ENCODE measurements at regions not wholly inside any gene's neighbourhood (a gene's known extent, or its start where the extent isn't known, plus 50 kb on each side); places are given as distances from the start of the nearest gene placed in this dataset.

GRCh38 chr10:47082055-47082784, 171.0 kb downstream of the PTPN20 start:
- H3K4me1 Mint-ChIP-seq, result peaks cover 7% of the 10 kb centered on the region
- no peaks in the 10 kb centered on the region for H3K36me3 Mint-ChIP-seq (ENCODE audit: insufficient read depth)
- no peaks in the 10 kb centered on the region for H3K27me3 Mint-ChIP-seq
- H3K9me3 Mint-ChIP-seq, result no peaks in the 10 kb centered on the region
- no peak overlapping the region for H3K4me3 Mint-ChIP-seq
- DNase-seq (ENCODE audit: low spot score in 2 of 2) (no peak), ATAC-seq (replicated peaks; ENCODE audit: extremely low read depth, poor library complexity, severe bottlenecking) (no peak)
- no peak overlapping the region for H3K27ac Mint-ChIP-seq (ENCODE audit: low read depth)

- Mint-ChIP-seq H3K27ac (ENCODE audit: low read depth) (no peak overlapping the region), H3K4me1 (no peaks in the 10 kb centered on the region), H3K9me3 (no peaks in the 10 kb centered on the region), H3K4me3 (no peak overlapping the region), H3K27me3 (no peaks in the 10 kb centered on the region), H3K36me3 (ENCODE audit: insufficient read depth) (no peaks in the 10 kb centered on the region)
- ATAC-seq (replicated peaks; ENCODE audit: extremely low read depth, poor library complexity, severe bottlenecking), result no peak
- no peak for DNase-seq (ENCODE audit: low spot score in 2 of 2)
Measured at GRCh38 chr10:47087667-47088066, 176.4 kb downstream of the PTPN20 start.

- no peak for DNase-seq (ENCODE audit: low spot score in 2 of 2)
- Mint-ChIP-seq H3K4me3 (no peak overlapping the region), H3K27ac (ENCODE audit: low read depth) (no peak overlapping the region), H3K9me3 (no peaks in the 10 kb centered on the region), H3K36me3 (ENCODE audit: insufficient read depth) (no peaks in the 10 kb centered on the region), H3K4me1 (no peaks in the 10 kb centered on the region), H3K27me3 (no peaks in the 10 kb centered on the region)
- no peak for ATAC-seq (replicated peaks; ENCODE audit: extremely low read depth, poor library complexity, severe bottlenecking)
Measured at GRCh38 chr10:47088656-47089354, 177.6 kb downstream of the PTPN20 start.

DNA sequence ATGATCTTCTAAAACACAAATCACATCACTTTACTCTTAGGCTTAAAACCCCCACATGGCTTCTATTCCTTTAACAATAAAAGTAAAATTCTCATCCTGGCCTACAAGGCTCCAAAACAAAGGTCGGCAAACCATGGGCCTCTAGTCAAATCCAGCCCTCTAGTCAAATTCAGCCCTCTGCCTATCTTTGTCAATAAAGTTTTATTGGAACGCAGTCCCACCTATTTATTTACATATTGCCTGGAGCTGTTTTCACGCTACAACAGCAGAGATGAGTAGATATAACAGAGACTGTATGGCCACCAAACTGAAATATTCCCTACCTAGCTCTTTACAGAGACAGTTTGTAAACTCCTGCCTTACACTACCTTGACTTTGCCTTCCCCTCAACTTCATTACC, 178.8 kb downstream of the PTPN20 start:
- DNase-seq (ENCODE audit: low spot score in 2 of 2), result no peak
- no peak for ATAC-seq (replicated peaks; ENCODE audit: extremely low read depth, poor library complexity, severe bottlenecking)
- no peak overlapping the region for H3K27ac Mint-ChIP-seq (ENCODE audit: low read depth)
- no peaks in the 10 kb centered on the region for H3K4me1 Mint-ChIP-seq
- peaks cover under 1% of the 10 kb centered on the region for H3K27me3 Mint-ChIP-seq
- H3K9me3 Mint-ChIP-seq, result no peaks in the 10 kb centered on the region
- H3K4me3 Mint-ChIP-seq, result no peak overlapping the region
- H3K36me3 Mint-ChIP-seq (ENCODE audit: insufficient read depth), result no peaks in the 10 kb centered on the region

GRCh38 chr10:47090903-47091302, 179.7 kb downstream of the PTPN20 start:
- Mint-ChIP-seq H3K36me3 (ENCODE audit: insufficient read depth) (no peaks in the 10 kb centered on the region), H3K9me3 (no peaks in the 10 kb centered on the region), H3K27me3 (peaks cover 8% of the 10 kb centered on the region), H3K4me1 (no peaks in the 10 kb centered on the region), H3K4me3 (no peak overlapping the region), H3K27ac (ENCODE audit: low read depth) (no peak overlapping the region)
- DNase-seq (ENCODE audit: low spot score in 2 of 2), result no peak
- ATAC-seq (replicated peaks; ENCODE audit: extremely low read depth, poor library complexity, severe bottlenecking), result no peak

DNA sequence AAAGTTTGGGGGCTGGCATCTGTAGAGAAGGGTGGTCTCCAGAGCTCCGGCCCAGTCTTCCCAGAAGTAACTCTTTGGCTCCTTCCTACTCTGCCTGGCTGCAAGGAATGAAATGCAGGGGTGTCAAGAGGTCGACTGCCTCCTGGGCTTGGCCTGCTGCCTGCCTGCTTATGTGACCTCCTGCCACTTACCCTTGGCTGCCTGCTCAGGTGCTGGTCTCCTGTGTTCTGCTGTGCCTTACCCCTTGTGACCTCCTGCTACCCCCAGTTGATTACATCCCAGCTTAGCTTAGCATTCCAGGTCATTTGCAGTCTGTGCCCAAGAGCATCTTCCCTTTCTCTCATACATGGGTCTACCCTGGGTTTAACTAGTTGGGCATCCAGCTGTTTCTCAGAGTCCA, 180.2 kb downstream of the PTPN20 start:
- H3K9me3 Mint-ChIP-seq, result no peaks in the 10 kb centered on the region
- no peak for ATAC-seq (replicated peaks; ENCODE audit: extremely low read depth, poor library complexity, severe bottlenecking)
- no peaks in the 10 kb centered on the region for H3K36me3 Mint-ChIP-seq (ENCODE audit: insufficient read depth)
- H3K27me3 Mint-ChIP-seq, result peaks cover 8% of the 10 kb centered on the region
- no peak for DNase-seq (ENCODE audit: low spot score in 2 of 2)
- no peaks in the 10 kb centered on the region for H3K4me1 Mint-ChIP-seq
- no peak overlapping the region for H3K27ac Mint-ChIP-seq (ENCODE audit: low read depth)
- no peak overlapping the region for H3K4me3 Mint-ChIP-seq

DNA sequence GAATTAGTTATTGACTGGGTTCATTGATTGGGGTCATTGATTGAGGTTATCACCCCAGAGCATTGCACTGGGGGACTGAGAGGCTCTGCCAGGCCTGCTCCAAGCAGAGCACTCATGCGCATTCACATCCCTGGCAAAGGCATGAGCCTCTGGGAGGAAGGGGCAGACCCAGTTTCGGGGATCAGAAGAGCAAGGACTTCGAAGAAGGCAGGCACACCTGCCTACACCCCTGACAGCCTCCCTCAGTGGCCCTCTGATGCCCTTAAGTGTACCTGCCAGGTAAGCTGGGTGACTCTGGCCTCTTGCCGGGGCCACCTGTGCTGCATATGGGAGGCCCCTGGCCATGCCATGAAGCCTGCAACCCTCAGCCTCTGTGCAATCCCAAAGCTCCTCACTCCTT, 181.1 kb downstream of the PTPN20 start:
- DNase-seq (ENCODE audit: low spot score in 2 of 2), result no peak
- Mint-ChIP-seq H3K9me3 (no peaks in the 10 kb centered on the region), H3K27ac (ENCODE audit: low read depth) (no peak overlapping the region)

DNA sequence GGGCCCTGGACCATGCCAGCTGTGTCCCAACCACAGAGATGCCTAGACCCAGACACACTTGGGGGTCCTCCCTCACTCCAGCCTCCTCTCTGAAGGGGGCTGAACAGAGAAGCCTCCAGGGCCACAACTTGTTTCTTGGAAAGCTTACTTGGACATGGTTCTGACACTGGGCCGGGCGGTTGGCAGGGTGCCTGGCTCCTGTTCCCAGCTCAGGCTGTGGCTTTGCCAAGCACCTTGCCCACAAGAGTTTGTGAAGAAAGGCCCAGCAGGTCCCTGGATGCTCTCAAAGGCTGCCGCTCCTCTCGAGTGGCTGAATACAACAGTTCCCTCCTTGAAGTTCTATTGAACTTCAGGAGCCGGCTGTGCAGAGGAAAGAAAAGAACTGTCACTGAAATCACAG, 181.6 kb downstream of the PTPN20 start:
- H3K27me3 Mint-ChIP-seq, result peaks cover 8% of the 10 kb centered on the region
- H3K9me3 Mint-ChIP-seq, result no peaks in the 10 kb centered on the region
- H3K4me1 Mint-ChIP-seq, result no peaks in the 10 kb centered on the region
- ATAC-seq (replicated peaks; ENCODE audit: extremely low read depth, poor library complexity, severe bottlenecking), result no peak
- DNase-seq (ENCODE audit: low spot score in 2 of 2), result no peak
- no peak overlapping the region for H3K27ac Mint-ChIP-seq (ENCODE audit: low read depth)
- no peaks in the 10 kb centered on the region for H3K36me3 Mint-ChIP-seq (ENCODE audit: insufficient read depth)
- H3K4me3 Mint-ChIP-seq, result no peak overlapping the region

More for the DNA sequence above, 181.1 kb downstream of the PTPN20 start:
- Mint-ChIP-seq H3K4me1 (no peaks in the 10 kb centered on the region), H3K27me3 (peaks cover 8% of the 10 kb centered on the region), H3K4me3 (no peak overlapping the region), H3K36me3 (ENCODE audit: insufficient read depth) (no peaks in the 10 kb centered on the region)
- ATAC-seq (replicated peaks; ENCODE audit: extremely low read depth, poor library complexity, severe bottlenecking), result no peak

DNA sequence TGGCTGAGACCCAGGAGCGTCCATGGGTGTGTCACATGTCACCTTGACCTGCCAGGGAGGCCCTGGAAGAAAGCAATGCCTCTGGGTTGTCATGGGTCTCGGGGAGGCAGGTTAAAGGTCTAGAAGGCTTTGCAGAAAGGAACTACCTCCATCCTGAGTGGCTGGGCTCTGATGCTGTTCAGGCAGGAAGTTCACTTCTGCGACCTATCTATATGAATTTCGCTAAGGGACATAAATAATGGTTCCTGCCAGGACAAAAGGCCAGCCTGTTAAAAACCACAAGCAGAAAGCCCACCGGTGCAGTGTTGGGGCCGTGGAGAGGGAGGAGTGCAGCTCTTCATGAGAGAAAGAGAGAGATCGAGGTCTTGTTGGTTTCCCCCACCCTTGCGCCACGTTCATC, 182.9 kb downstream of the PTPN20 start:
- ATAC-seq (replicated peaks; ENCODE audit: extremely low read depth, poor library complexity, severe bottlenecking) (no peak), DNase-seq (ENCODE audit: low spot score in 2 of 2) (no peak)
- Mint-ChIP-seq H3K9me3 (no peaks in the 10 kb centered on the region), H3K36me3 (ENCODE audit: insufficient read depth) (no peaks in the 10 kb centered on the region), H3K27ac (ENCODE audit: low read depth) (no peak overlapping the region), H3K4me1 (no peaks in the 10 kb centered on the region), H3K4me3 (no peak overlapping the region), H3K27me3 (peaks cover 8% of the 10 kb centered on the region)

GRCh38 chr10:47094636-47095035, 183.4 kb downstream of the PTPN20 start:
- Mint-ChIP-seq H3K4me1 (no peaks in the 10 kb centered on the region), H3K9me3 (no peaks in the 10 kb centered on the region), H3K36me3 (ENCODE audit: insufficient read depth) (no peaks in the 10 kb centered on the region), H3K27me3 (peaks cover 8% of the 10 kb centered on the region), H3K4me3 (no peak overlapping the region), H3K27ac (ENCODE audit: low read depth) (no peak overlapping the region)
- DNase-seq (ENCODE audit: low spot score in 2 of 2), result no peak
- no peak for ATAC-seq (replicated peaks; ENCODE audit: extremely low read depth, poor library complexity, severe bottlenecking)

DNA sequence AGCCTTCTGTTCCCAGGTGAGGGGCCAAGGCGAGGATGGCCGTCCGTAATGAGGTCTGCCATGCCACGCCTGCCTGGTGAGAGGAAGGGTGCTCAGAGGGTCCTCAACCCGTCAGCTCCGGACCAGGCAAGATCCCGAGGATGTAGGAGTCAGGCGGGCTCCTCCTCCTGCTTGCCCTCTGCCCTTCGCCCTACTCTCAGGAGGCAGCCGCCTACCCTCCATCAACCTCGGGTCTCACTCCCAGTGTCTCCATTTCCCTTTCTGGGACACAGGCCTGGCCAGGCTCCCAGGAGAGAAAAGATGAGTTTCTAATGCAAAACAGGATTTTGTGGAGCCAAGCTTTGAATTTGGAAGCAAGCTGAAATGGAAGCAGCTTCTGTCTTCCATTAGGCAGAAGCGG, 184.0 kb downstream of the PTPN20 start:
- DNase-seq (ENCODE audit: low spot score in 2 of 2) (no peak), ATAC-seq (replicated peaks; ENCODE audit: extremely low read depth, poor library complexity, severe bottlenecking) (no peak)
- Mint-ChIP-seq H3K9me3 (no peaks in the 10 kb centered on the region), H3K4me1 (no peaks in the 10 kb centered on the region), H3K27me3 (peaks cover 8% of the 10 kb centered on the region), H3K36me3 (ENCODE audit: insufficient read depth) (no peaks in the 10 kb centered on the region), H3K27ac (ENCODE audit: low read depth) (no peak overlapping the region), H3K4me3 (no peak overlapping the region)

GRCh38 chr10:47095848-47096612, 184.8 kb downstream of the PTPN20 start:
- Mint-ChIP-seq H3K4me3 (no peak overlapping the region), H3K9me3 (no peaks in the 10 kb centered on the region), H3K4me1 (no peaks in the 10 kb centered on the region), H3K27me3 (peaks cover 8% of the 10 kb centered on the region), H3K36me3 (ENCODE audit: insufficient read depth) (no peaks in the 10 kb centered on the region), H3K27ac (ENCODE audit: low read depth) (no peak overlapping the region)
- DNase-seq (ENCODE audit: low spot score in 2 of 2) (no peak), ATAC-seq (replicated peaks; ENCODE audit: extremely low read depth, poor library complexity, severe bottlenecking) (no peak)

- ATAC-seq (replicated peaks; ENCODE audit: extremely low read depth, poor library complexity, severe bottlenecking), result no peak
- Mint-ChIP-seq H3K9me3 (no peaks in the 10 kb centered on the region), H3K27ac (ENCODE audit: low read depth) (no peak overlapping the region), H3K4me3 (no peak overlapping the region), H3K36me3 (ENCODE audit: insufficient read depth) (no peaks in the 10 kb centered on the region), H3K4me1 (no peaks in the 10 kb centered on the region), H3K27me3 (peaks cover 8% of the 10 kb centered on the region)
- DNase-seq (ENCODE audit: low spot score in 2 of 2), result no peak
Measured at GRCh38 chr10:47098238-47098637, 187.0 kb downstream of the PTPN20 start.
